ENCODE measurements at regions not wholly inside any gene's neighbourhood (a gene's known extent, or its start where the extent isn't known, plus 50 kb on each side); places are given as distances from the start of the nearest gene placed in this dataset.

GRCh38 chr6:135693811-135694370 lies 157.6 kb upstream of the PDE7B start:
- Histone ChIP-seq H3K27ac (ENCODE audit: insufficient read depth, low read length) (no peak overlapping the region), H3K4me2 (ENCODE audit: extremely low read depth, insufficient read depth, low read length) (no peak overlapping the region), H4K20me1 (ENCODE audit: control insufficient read depth, extremely low read depth, insufficient read depth, low read length) (no peaks in the 10 kb centered on the region), H2AFZ (ENCODE audit: low read length) (no peak overlapping the region), H3K9ac (ENCODE audit: insufficient read depth, low read length) (no peak overlapping the region), H3K27me3 (ENCODE audit: control insufficient read depth, insufficient read depth, low read length) (no peaks in the 10 kb centered on the region), H3K79me2 (ENCODE audit: control insufficient read depth, insufficient read depth, low read length) (no peaks in the 10 kb centered on the region), H3K4me3 (replicated peaks in 1 of 4; ENCODE audit: control extremely low read depth in 1 of 4, insufficient read depth in 1 of 4, low read depth in 3 of 4, low read length in 4 of 4) (no peak overlapping the region), H3K36me3 (ENCODE audit: control insufficient read depth, insufficient read depth, low read length) (no peaks in the 10 kb centered on the region), H3K9me3 (ENCODE audit: control insufficient read depth, insufficient read depth, low read depth, low read length) (no peaks in the 10 kb centered on the region), H3K4me1 (ENCODE audit: control insufficient read depth, extremely low read depth, insufficient read depth, low read length) (no peaks in the 10 kb centered on the region)
- TF ChIP-seq EZH2 (IDR thresholded peaks at IDR 0.05; ENCODE audit: low read length, missing control alignments): no peak
- TF ChIP-seq, protein P1, sequence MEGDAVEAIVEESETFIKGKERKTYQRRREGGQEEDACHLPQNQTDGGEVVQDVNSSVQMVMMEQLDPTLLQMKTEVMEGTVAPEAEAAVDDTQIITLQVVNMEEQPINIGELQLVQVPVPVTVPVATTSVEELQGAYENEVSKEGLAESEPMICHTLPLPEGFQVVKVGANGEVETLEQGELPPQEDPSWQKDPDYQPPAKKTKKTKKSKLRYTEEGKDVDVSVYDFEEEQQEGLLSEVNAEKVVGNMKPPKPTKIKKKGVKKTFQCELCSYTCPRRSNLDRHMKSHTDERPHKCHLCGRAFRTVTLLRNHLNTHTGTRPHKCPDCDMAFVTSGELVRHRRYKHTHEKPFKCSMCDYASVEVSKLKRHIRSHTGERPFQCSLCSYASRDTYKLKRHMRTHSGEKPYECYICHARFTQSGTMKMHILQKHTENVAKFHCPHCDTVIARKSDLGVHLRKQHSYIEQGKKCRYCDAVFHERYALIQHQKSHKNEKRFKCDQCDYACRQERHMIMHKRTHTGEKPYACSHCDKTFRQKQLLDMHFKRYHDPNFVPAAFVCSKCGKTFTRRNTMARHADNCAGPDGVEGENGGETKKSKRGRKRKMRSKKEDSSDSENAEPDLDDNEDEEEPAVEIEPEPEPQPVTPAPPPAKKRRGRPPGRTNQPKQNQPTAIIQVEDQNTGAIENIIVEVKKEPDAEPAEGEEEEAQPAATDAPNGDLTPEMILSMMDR (conservative IDR thresholded peaks at IDR 0.05 in 1 of 2, IDR thresholded peaks at IDR 0.05 in 1 of 2; ENCODE audit: low read depth in 1 of 2, low read length in 2 of 2): no peak
- DNase-seq (ENCODE audit: low read depth in 2 of 2): peak in 1 of 2 donors; percentile 6

DNA sequence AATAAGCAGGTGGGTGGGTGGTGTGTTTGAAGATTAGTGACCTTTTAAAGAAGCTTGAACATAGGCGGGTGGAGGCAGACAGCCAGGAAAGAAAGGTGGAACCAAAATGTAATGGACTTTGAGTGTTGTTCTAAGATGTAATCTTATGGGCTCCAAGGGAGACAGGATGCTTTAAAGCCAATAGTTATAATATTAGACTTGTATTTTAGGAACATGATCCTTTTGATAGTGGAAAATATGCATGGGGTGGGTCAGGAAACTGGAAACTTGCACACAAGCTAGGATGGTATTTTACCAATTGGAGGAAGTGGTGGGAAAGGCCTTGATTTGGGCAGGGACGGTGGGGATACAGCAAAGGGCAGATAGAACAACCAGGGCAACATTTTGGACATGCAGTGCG lies 151.8 kb upstream of the PDE7B start:
- H3K9me3 ChIP-seq (ENCODE audit: control insufficient read depth, insufficient read depth, low read depth, low read length): no peaks in the 10 kb centered on the region
- TF ChIP-seq, protein P1 (conservative IDR thresholded peaks at IDR 0.05 in 1 of 2, IDR thresholded peaks at IDR 0.05 in 1 of 2; ENCODE audit: low read depth in 1 of 2, low read length in 2 of 2): no peak
- no peak for TF ChIP-seq EZH2 (IDR thresholded peaks at IDR 0.05; ENCODE audit: low read length, missing control alignments)
- DNase-seq (ENCODE audit: low read depth in 2 of 2): no peak
- no peak overlapping the region for H2AFZ ChIP-seq (ENCODE audit: low read length)
- H3K9ac ChIP-seq (ENCODE audit: insufficient read depth, low read length): no peak overlapping the region
- no peak overlapping the region for H3K27ac ChIP-seq (ENCODE audit: insufficient read depth, low read length)
- H3K4me1 ChIP-seq (ENCODE audit: control insufficient read depth, extremely low read depth, insufficient read depth, low read length): no peaks in the 10 kb centered on the region
- H4K20me1 ChIP-seq (ENCODE audit: control insufficient read depth, extremely low read depth, insufficient read depth, low read length): no peaks in the 10 kb centered on the region
- H3K79me2 ChIP-seq (ENCODE audit: control insufficient read depth, insufficient read depth, low read length): no peaks in the 10 kb centered on the region
- no peaks in the 10 kb centered on the region for H3K27me3 ChIP-seq (ENCODE audit: control insufficient read depth, insufficient read depth, low read length)
- no peak overlapping the region for H3K4me3 ChIP-seq (replicated peaks in 1 of 4; ENCODE audit: control extremely low read depth in 1 of 4, insufficient read depth in 1 of 4, low read depth in 3 of 4, low read length in 4 of 4)
- H3K4me2 ChIP-seq (ENCODE audit: extremely low read depth, insufficient read depth, low read length): no peak overlapping the region
- no peaks in the 10 kb centered on the region for H3K36me3 ChIP-seq (ENCODE audit: control insufficient read depth, insufficient read depth, low read length)

DNA sequence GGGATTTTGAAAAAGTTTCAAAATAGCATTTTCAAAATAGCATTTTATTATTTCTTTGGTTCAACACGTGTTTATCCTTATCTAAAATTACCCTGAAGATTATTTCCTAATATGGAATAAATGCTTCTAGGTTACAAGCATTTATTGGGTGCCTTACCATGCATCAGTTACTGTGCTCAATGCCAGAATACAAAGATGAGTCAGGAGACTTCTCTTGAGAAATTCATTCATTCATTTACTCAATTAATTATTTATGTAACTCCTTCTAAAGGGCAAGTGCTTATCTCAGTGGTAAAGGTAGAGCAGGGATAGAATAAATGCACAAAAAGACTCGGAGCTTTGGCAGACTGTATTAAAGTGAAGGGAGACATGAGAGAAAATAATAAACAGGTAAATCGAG lies 150.1 kb upstream of the PDE7B start:
- H3K27me3 ChIP-seq (ENCODE audit: control insufficient read depth, insufficient read depth, low read length): no peaks in the 10 kb centered on the region
- H3K4me2 ChIP-seq (ENCODE audit: extremely low read depth, insufficient read depth, low read length): no peak overlapping the region
- no peaks in the 10 kb centered on the region for H3K4me1 ChIP-seq (ENCODE audit: control insufficient read depth, extremely low read depth, insufficient read depth, low read length)
- H3K27ac ChIP-seq (ENCODE audit: insufficient read depth, low read length): no peak overlapping the region
- no peaks in the 10 kb centered on the region for H4K20me1 ChIP-seq (ENCODE audit: control insufficient read depth, extremely low read depth, insufficient read depth, low read length)
- no peak overlapping the region for H3K9ac ChIP-seq (ENCODE audit: insufficient read depth, low read length)
- no peaks in the 10 kb centered on the region for H3K36me3 ChIP-seq (ENCODE audit: control insufficient read depth, insufficient read depth, low read length)
- H3K4me3 ChIP-seq (replicated peaks in 1 of 4; ENCODE audit: control extremely low read depth in 1 of 4, insufficient read depth in 1 of 4, low read depth in 3 of 4, low read length in 4 of 4): no peak overlapping the region
- no peaks in the 10 kb centered on the region for H3K79me2 ChIP-seq (ENCODE audit: control insufficient read depth, insufficient read depth, low read length)
- H2AFZ ChIP-seq (ENCODE audit: low read length): no peak overlapping the region
- DNase-seq (ENCODE audit: low read depth in 2 of 2): no peak
- no peak for TF ChIP-seq EZH2 (IDR thresholded peaks at IDR 0.05; ENCODE audit: low read length, missing control alignments)
- TF ChIP-seq, protein P1 (conservative IDR thresholded peaks at IDR 0.05 in 1 of 2, IDR thresholded peaks at IDR 0.05 in 1 of 2; ENCODE audit: low read depth in 1 of 2, low read length in 2 of 2): no peak
- H3K9me3 ChIP-seq (ENCODE audit: control insufficient read depth, insufficient read depth, low read depth, low read length): no peaks in the 10 kb centered on the region
